ENCODE measurements at regions not wholly inside any gene's neighbourhood (a gene's known extent, or its start where the extent isn't known, plus 50 kb on each side); places are given as distances from the start of the nearest gene placed in this dataset.

DNA sequence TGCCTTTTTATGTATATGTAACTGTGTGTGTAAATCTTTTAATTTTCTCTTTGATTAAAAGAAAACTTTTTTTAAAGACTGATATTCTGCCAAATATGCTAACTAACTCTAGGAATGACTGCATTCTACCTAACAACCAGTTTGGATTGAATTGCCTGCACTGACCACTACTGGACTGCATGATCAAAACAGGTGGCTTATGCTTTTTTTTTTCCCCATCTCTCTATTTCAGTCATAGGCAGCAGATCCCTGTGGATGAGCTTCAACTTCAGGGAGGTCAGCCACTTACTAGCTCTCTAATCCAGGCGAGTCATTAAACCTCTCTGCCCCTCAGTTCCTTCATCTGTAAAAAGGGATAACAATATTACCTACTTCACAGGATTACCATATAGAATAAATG, 138.6 kb upstream of the SERTAD2 start:
- Histone ChIP-seq H4K20me1 (ENCODE audit: insufficient read depth, low read length) (no peaks in the 10 kb centered on the region), H3K4me3 (ENCODE audit: low read depth, low read length, poor library complexity, severe bottlenecking) (no peak overlapping the region), H3K4me1 (ENCODE audit: insufficient read depth, low read length, severe bottlenecking) (peaks cover 2% of the 10 kb centered on the region), H3K9ac (ENCODE audit: low read length) (no peak overlapping the region), H3K9me3 (ENCODE audit: low read length) (no peaks in the 10 kb centered on the region), H3K27ac (ENCODE audit: low read depth, low read length, poor library complexity, severe bottlenecking) (no peak overlapping the region), H3F3A (ENCODE audit: insufficient read depth, low read length) (no peaks in the 10 kb centered on the region), H3K79me2 (ENCODE audit: insufficient read depth, low read length) (no peaks in the 10 kb centered on the region), H3K4me2 (ENCODE audit: low read length) (no peak overlapping the region), H3K36me3 (ENCODE audit: insufficient read depth, low read length) (no peaks in the 10 kb centered on the region), H3K9me2 (ENCODE audit: low read depth, low read length) (no peaks in the 10 kb centered on the region), H2AFZ (ENCODE audit: low read length) (no peak overlapping the region), H3K27me3 (ENCODE audit: insufficient read depth, low read length) (no peaks in the 10 kb centered on the region; the same call in 1 of the 2 replicates)
- TF ChIP-seq EZH2 (IDR thresholded peaks at IDR 0.05; ENCODE audit: borderline replicate concordance, low read length): no peak
- no peak for TF ChIP-seq CTCF (IDR thresholded peaks at IDR 0.05; ENCODE audit: low read length)

DNA sequence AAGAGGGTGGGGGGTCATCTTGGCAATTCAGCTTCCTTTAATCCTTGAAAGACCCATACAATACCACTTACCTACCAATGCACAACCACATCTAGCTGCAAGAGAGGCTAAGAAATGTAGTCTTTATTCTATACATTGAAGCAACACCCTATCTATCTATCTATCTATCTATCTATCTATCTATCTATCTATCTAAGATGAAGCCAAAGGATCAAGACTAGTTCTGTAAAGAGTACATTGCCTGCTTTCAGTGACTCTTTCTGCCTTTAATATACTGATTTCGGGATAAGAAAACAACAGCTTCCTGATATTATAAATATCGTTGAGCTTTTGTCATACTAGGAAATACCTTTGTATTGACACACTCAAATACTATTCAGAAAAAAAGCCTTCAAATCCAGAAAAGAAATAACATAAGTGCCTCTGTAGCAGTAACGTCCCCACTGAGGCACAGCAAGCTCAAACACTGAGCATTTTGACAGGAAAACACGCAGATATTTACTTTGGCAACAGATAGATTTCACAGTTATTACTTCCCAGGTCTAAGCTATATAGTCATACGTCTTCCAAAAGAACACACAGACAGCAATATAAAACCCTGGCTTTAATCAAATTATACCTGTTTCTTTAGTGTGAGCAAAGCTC, 139.4 kb upstream of the SERTAD2 start:
- Histone ChIP-seq H3F3A (ENCODE audit: insufficient read depth, low read length) (no peaks in the 10 kb centered on the region), H3K4me1 (ENCODE audit: insufficient read depth, low read length, severe bottlenecking) (peaks cover 3% of the 10 kb centered on the region), H3K9me3 (ENCODE audit: low read length) (no peaks in the 10 kb centered on the region), H3K4me2 (ENCODE audit: low read length) (no peak overlapping the region), H3K27ac (ENCODE audit: low read depth, low read length, poor library complexity, severe bottlenecking) (no peak overlapping the region), H3K79me2 (ENCODE audit: insufficient read depth, low read length) (no peaks in the 10 kb centered on the region), H2AFZ (ENCODE audit: low read length) (no peak overlapping the region), H3K36me3 (ENCODE audit: insufficient read depth, low read length) (no peaks in the 10 kb centered on the region), H3K4me3 (ENCODE audit: low read depth, low read length, poor library complexity, severe bottlenecking) (no peak overlapping the region), H3K9me2 (ENCODE audit: low read depth, low read length) (no peaks in the 10 kb centered on the region), H3K27me3 (ENCODE audit: insufficient read depth, low read length) (no peaks in the 10 kb centered on the region; the same call in 1 of the 2 replicates), H4K20me1 (ENCODE audit: insufficient read depth, low read length) (no peaks in the 10 kb centered on the region), H3K9ac (ENCODE audit: low read length) (no peak overlapping the region)
- TF ChIP-seq CTCF (IDR thresholded peaks at IDR 0.05; ENCODE audit: low read length) (no peak), EZH2 (IDR thresholded peaks at IDR 0.05; ENCODE audit: borderline replicate concordance, low read length) (no peak)

DNA sequence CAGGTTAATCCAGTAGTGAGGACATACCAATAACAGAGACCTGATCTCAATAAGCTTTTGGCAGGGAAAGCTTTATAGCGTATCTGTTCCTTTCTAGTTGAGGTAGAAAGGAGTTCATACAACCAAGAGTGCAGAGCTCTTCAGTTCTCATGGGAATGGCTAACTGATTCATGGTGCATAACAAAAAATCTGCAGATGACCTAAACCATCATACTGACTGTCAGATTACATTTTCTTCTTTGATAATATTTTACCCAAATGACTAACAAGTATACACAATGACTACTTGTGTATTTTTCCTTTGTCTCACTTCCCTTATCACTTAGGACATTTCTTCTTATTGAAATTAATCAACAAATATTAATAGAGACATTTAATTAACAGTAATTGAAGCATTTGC, 140.0 kb upstream of the SERTAD2 start:
- H2AFZ ChIP-seq (ENCODE audit: low read length): no peak overlapping the region
- H3F3A ChIP-seq (ENCODE audit: insufficient read depth, low read length): no peaks in the 10 kb centered on the region
- H3K9me2 ChIP-seq (ENCODE audit: low read depth, low read length): no peaks in the 10 kb centered on the region
- no peaks in the 10 kb centered on the region; the same call in 1 of the 2 replicates for H3K27me3 ChIP-seq (ENCODE audit: insufficient read depth, low read length)
- H3K4me1 ChIP-seq (ENCODE audit: insufficient read depth, low read length, severe bottlenecking): peaks cover 3% of the 10 kb centered on the region
- H3K36me3 ChIP-seq (ENCODE audit: insufficient read depth, low read length): no peaks in the 10 kb centered on the region
- no peaks in the 10 kb centered on the region for H4K20me1 ChIP-seq (ENCODE audit: insufficient read depth, low read length)
- H3K4me2 ChIP-seq (ENCODE audit: low read length): no peak overlapping the region
- no peak overlapping the region for H3K4me3 ChIP-seq (ENCODE audit: low read depth, low read length, poor library complexity, severe bottlenecking)
- H3K9me3 ChIP-seq (ENCODE audit: low read length): no peaks in the 10 kb centered on the region
- H3K79me2 ChIP-seq (ENCODE audit: insufficient read depth, low read length): no peaks in the 10 kb centered on the region
- H3K27ac ChIP-seq (ENCODE audit: low read depth, low read length, poor library complexity, severe bottlenecking): no peak overlapping the region
- TF ChIP-seq CTCF (IDR thresholded peaks at IDR 0.05; ENCODE audit: low read length): no peak
- no peak for TF ChIP-seq EZH2 (IDR thresholded peaks at IDR 0.05; ENCODE audit: borderline replicate concordance, low read length)
- no peak overlapping the region for H3K9ac ChIP-seq (ENCODE audit: low read length)

All from OCI-LY1 (cell line).